A673 (cell line): ENCODE measurements at regions not wholly inside any gene's neighbourhood (a gene's known extent, or its start where the extent isn't known, plus 50 kb on each side); places are given as distances from the start of the nearest gene placed in this dataset.

ENCODE experiments used
- CTCF ChIP-seq: fragments of 300-800, 200-600 bp; sonication (generic); conservative IDR thresholded peaks from 2 replicates; pipeline ENCODE4 v1.5.1; 2017; ENCODE audit warnings: low read depth, mild to moderate bottlenecking, antibody characterized with exemption, low read length, moderate library complexity, mixed read lengths
- EZH2 ChIP-seq: fragments of 200-600 bp; sonication (generic); IDR thresholded peaks from 2 replicates; pipeline ENCODE4 v1.6.1; 2017; ENCODE audit warnings: borderline replicate concordance, low read depth, mild to moderate bottlenecking, mixed read lengths, antibody characterized with exemption, low read length; ENCODE audit not compliant: poor library complexity, severe bottlenecking

- no peak for TF ChIP-seq CTCF
- TF ChIP-seq EZH2 = no peak
These were observed 805.7 kb downstream of the CDH9 start for GRCh38 chr5:26232706-26233105.
